ENCODE measurements at regions not wholly inside any gene's neighbourhood (a gene's known extent, or its start where the extent isn't known, plus 50 kb on each side); places are given as distances from the start of the nearest gene placed in this dataset.

GRCh38 chr9:95756101-95756500, 119.4 kb upstream of the ERCC6L2 start:
- ATAC-seq = no peak

GRCh38 chr9:95755421-95755730, 120.1 kb upstream of the ERCC6L2 start:
- ATAC-seq = no peak

GRCh38 chr9:95754533-95755420, 120.7 kb upstream of the ERCC6L2 start:
- no peak for ATAC-seq

GRCh38 chr9:95753762-95754465, 121.6 kb upstream of the ERCC6L2 start:
- no peak for ATAC-seq

- ATAC-seq = no peak
These were observed 123.3 kb upstream of the ERCC6L2 start for GRCh38 chr9:95752129-95752731.

GRCh38 chr9:95751520-95751790, 124.0 kb upstream of the ERCC6L2 start:
- ATAC-seq = no peak

- ATAC-seq = peak; percentile 13 to 51
These were observed 124.6 kb upstream of the ERCC6L2 start for GRCh38 chr9:95750725-95751519.

- ATAC-seq = no peak
These were observed 126.0 kb upstream of the ERCC6L2 start for GRCh38 chr9:95749493-95749892.

- ATAC-seq = no peak
These were observed 128.9 kb upstream of the ERCC6L2 start for GRCh38 chr9:95746408-95747180.

- ATAC-seq = no peak
These were observed 132.7 kb upstream of the ERCC6L2 start for GRCh38 chr9:95742821-95743220.

- no peak for ATAC-seq
These were observed 133.9 kb upstream of the ERCC6L2 start for GRCh38 chr9:95741631-95742030.

- no peak for ATAC-seq
These were observed 135.1 kb upstream of the ERCC6L2 start for GRCh38 chr9:95740217-95741004.

GRCh38 chr9:95738438-95738837, 137.1 kb upstream of the ERCC6L2 start:
- ATAC-seq = no peak

GRCh38 chr9:95736891-95737522, 138.5 kb upstream of the ERCC6L2 start:
- ATAC-seq = no peak

- ATAC-seq = no peak
These were observed 139.1 kb upstream of the ERCC6L2 start for GRCh38 chr9:95736370-95736769.

- ATAC-seq = no peak
These were observed 139.8 kb upstream of the ERCC6L2 start for GRCh38 chr9:95735701-95736100.

- no peak for ATAC-seq
These were observed 141.5 kb upstream of the ERCC6L2 start for GRCh38 chr9:95733741-95734666.

GRCh38 chr9:95732802-95733688, 142.4 kb upstream of the ERCC6L2 start:
- no peak for ATAC-seq

GRCh38 chr9:95731876-95732275, 143.6 kb upstream of the ERCC6L2 start:
- ATAC-seq = no peak

All from activated CD4-positive, CD25-positive, alpha-beta regulatory T cell treated with anti-CD3 and anti-CD28 coated beads, Interleukin-2, amount 50 U/mL, for 24 hours (primary cell).